Endothelial cell of umbilical vein (primary cell): ENCODE measurements at regions not wholly inside any gene's neighbourhood (a gene's known extent, or its start where the extent isn't known, plus 50 kb on each side); places are given as distances from the start of the nearest gene placed in this dataset.

Experiments
- BruUV-seq: library from RNA; stranded (reverse); fragments of 400-500 nt; replicated peaks from 2 replicates; lab custom pipeline; 2021; lab: Mats Ljungman, UMichigan
- CTCF ChIA-PET: fragments of 300-600, 350-600 bp; sonication (Branson Sonifier 250); formaldehyde crosslinking; loops from one replicate; lab custom pipeline; 2021; ENCODE audit warnings: antibody characterized with exemption, inconsistent platforms; lab: Charles Lee
- POLR2A ChIA-PET: fragments of 300-600, 350-600 bp; sonication (Branson Sonifier 250); formaldehyde crosslinking; loops from one replicate; lab custom pipeline; 2021; ENCODE audit warnings: antibody characterized with exemption, inconsistent platforms; lab: Charles Lee
- DNase-seq: peaks from one replicate; pipeline ENCODE4 v3.0.0-alpha.2; 2011; ENCODE audit warnings: low read depth, low spot score
- FAIRE-seq: peaks from 2 replicates; lab custom pipeline; 2011; peaks lifted over from hg19 to GRCh38; lab: Jason Lieb, UNC
- H2AFZ ChIP-seq: 2 replicates; pipeline ENCODE4 v1.6.0; 2012; ENCODE audit warnings: low read depth, low read length, control low read depth, inconsistent platforms
- H3K27ac ChIP-seq: 2 replicates; pipeline ENCODE4 v1.5.1; 2011; ENCODE audit warnings: low read depth, mild to moderate bottlenecking, control low read depth, low read length, moderate library complexity; ENCODE audit not compliant: insufficient read depth
- H3K27me3 ChIP-seq, 2 experiments: 2 replicates each; pipeline versions ENCODE4 v1.6.0 to v1.6.1; 2011; ENCODE audit warnings: low read length in 2 of 2, mixed read lengths in 1 of 2; ENCODE audit not compliant: control insufficient read depth in 2 of 2, insufficient read depth in 2 of 2
- H3K36me3 ChIP-seq, 2 experiments: 2 replicates in 1 of 2; 3 replicates in 1 of 2; pipeline ENCODE4 v1.5.1; 2011; ENCODE audit warnings: low read length in 2 of 2, mild to moderate bottlenecking in 1 of 2, moderate library complexity in 1 of 2; ENCODE audit not compliant: control insufficient read depth in 2 of 2, insufficient read depth in 2 of 2; ENCODE audit errors: extremely low read depth in 1 of 2
- H3K4me1 ChIP-seq: 3 replicates; pipeline ENCODE4 v1.5.1; 2011; ENCODE audit warnings: mild to moderate bottlenecking, low read length; ENCODE audit not compliant: control insufficient read depth, insufficient read depth; ENCODE audit errors: extremely low read depth
- H3K4me2 ChIP-seq: 2 replicates; pipeline ENCODE4 v1.6.1; 2011; ENCODE audit warnings: low read length, control low read depth, mixed read lengths; ENCODE audit not compliant: insufficient read depth
- H3K4me3 ChIP-seq, 3 experiments: fragments of 200-600 bp in 1 of 3; sonication (generic), shearing (Covaris generic) in 1 of 3; replicated peaks in 1 of 3; 2 replicates each; pipeline ENCODE4 v1.5.1; 2011 to 2016; ENCODE audit warnings: control low read depth in 3 of 3, low read length in 3 of 3, mild to moderate bottlenecking in 2 of 3, inconsistent platforms in 1 of 3, low read depth in 1 of 3, moderate library complexity in 1 of 3; ENCODE audit not compliant: insufficient read depth in 1 of 3
- H3K79me2 ChIP-seq: 2 replicates; pipeline ENCODE4 v1.6.0; 2012; ENCODE audit warnings: low read length, inconsistent platforms; ENCODE audit not compliant: control insufficient read depth, insufficient read depth
- H3K9ac ChIP-seq: replicated peaks from 2 replicates; pipeline ENCODE3; 2011; ENCODE audit warnings: low read length, control low read depth; ENCODE audit not compliant: insufficient read depth; ENCODE audit errors: extremely low read depth
- H3K9me1 ChIP-seq: replicated peaks from 3 replicates; pipeline ENCODE4 v1.6.0; 2011; ENCODE audit warnings: mild to moderate bottlenecking, low read length; ENCODE audit not compliant: control insufficient read depth, insufficient read depth; ENCODE audit errors: extremely low read depth
- H3K9me3 ChIP-seq: replicated peaks from 2 replicates; pipeline ENCODE4 v1.5.1; 2012; ENCODE audit warnings: low read length, inconsistent platforms; ENCODE audit not compliant: control insufficient read depth, insufficient read depth
- H4K20me1 ChIP-seq: replicated peaks from 2 replicates; pipeline ENCODE3; 2011; ENCODE audit warnings: mild to moderate bottlenecking, low read length; ENCODE audit not compliant: control insufficient read depth, insufficient read depth; ENCODE audit errors: extremely low read depth
- EZH2 ChIP-seq: IDR thresholded peaks from 2 replicates; pipeline ENCODE4 v1.6.1; 2012; ENCODE audit warnings: borderline replicate concordance, low read depth, mild to moderate bottlenecking, moderate library complexity, low read length, inconsistent platforms; ENCODE audit not compliant: severe bottlenecking
- FOS ChIP-seq: IDR thresholded peaks from 2 replicates; pipeline ENCODE4 v1.6.1; 2011; ENCODE audit warnings: mild to moderate bottlenecking, low read length, moderate library complexity, borderline replicate concordance; ENCODE audit not compliant: insufficient read depth
- GATA2 ChIP-seq: IDR thresholded peaks from 2 replicates; pipeline ENCODE4 v1.7.0; 2011; ENCODE audit warnings: low read depth, mild to moderate bottlenecking, moderate library complexity, mixed read lengths, low read length; ENCODE audit not compliant: insufficient read length, insufficient read depth
- JUN ChIP-seq: IDR thresholded peaks from 2 replicates; pipeline ENCODE4 v1.6.1; 2011; ENCODE audit warnings: borderline replicate concordance, low read depth; ENCODE audit not compliant: insufficient read length, insufficient read depth
- MAX ChIP-seq: IDR thresholded peaks from 2 replicates; pipeline ENCODE4 v1.6.1; 2011; ENCODE audit not compliant: insufficient read depth, insufficient read length
- MYC ChIP-seq: IDR thresholded peaks from one replicate; pipeline ENCODE4 v1.6.1; 2011; ENCODE audit warnings: mild to moderate bottlenecking, low read depth, low read length
- POLR2A ChIP-seq: IDR thresholded peaks from 2 replicates; pipeline ENCODE4 v1.6.1; 2012; ENCODE audit warnings: low read depth, mild to moderate bottlenecking, control low read depth, low read length
- POLR2AphosphoS5 ChIP-seq: IDR thresholded peaks from 2 replicates; pipeline ENCODE4 v1.6.1; 2012; ENCODE audit warnings: low read depth, mild to moderate bottlenecking, control low read depth, low read length, moderate library complexity; ENCODE audit not compliant: insufficient read depth
- dilution Hi-C: fragments of 300-500 bp; cut with MboI; formaldehyde crosslinking; loops from one replicate; pipeline ENCODE4 v1.15.0; 2019; ENCODE audit warnings: low sequenced_read_pairs; ENCODE audit not compliant: extremely low pct_ligation_motif_present
- intact Hi-C: fragments of 100-400 bp; cut with micrococcal nuclease; formaldehyde crosslinking; loops from one replicate; pipeline ENCODE4 v1.10.0; 2022
- TF ChIP-seq, protein P1 (sequence below), 2 donors: IDR thresholded peaks; 1 replicate in 1 of 2; 2 replicates in 1 of 2; pipeline ENCODE4 v1.5.1; 2011; ENCODE audit warnings: low read length in 2 of 2, mild to moderate bottlenecking in 2 of 2, moderate library complexity in 2 of 2, control low read depth in 1 of 2, inconsistent platforms in 1 of 2, low read depth in 1 of 2; ENCODE audit not compliant: insufficient read depth in 1 of 2; ENCODE audit errors: extremely low read depth in 1 of 2

- FAIRE-seq (peak; percentile 68), DNase-seq (peak; percentile 84)
- TF ChIP-seq EZH2, result no peak
- no peak for TF ChIP-seq JUN
- TF ChIP-seq FOS, result no peak
- TF ChIP-seq MYC, result no peak
- TF ChIP-seq POLR2AphosphoS5, result no peak
- TF ChIP-seq GATA2, result no peak
- TF ChIP-seq, protein P1, sequence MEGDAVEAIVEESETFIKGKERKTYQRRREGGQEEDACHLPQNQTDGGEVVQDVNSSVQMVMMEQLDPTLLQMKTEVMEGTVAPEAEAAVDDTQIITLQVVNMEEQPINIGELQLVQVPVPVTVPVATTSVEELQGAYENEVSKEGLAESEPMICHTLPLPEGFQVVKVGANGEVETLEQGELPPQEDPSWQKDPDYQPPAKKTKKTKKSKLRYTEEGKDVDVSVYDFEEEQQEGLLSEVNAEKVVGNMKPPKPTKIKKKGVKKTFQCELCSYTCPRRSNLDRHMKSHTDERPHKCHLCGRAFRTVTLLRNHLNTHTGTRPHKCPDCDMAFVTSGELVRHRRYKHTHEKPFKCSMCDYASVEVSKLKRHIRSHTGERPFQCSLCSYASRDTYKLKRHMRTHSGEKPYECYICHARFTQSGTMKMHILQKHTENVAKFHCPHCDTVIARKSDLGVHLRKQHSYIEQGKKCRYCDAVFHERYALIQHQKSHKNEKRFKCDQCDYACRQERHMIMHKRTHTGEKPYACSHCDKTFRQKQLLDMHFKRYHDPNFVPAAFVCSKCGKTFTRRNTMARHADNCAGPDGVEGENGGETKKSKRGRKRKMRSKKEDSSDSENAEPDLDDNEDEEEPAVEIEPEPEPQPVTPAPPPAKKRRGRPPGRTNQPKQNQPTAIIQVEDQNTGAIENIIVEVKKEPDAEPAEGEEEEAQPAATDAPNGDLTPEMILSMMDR (IDR thresholded peaks at IDR 0.05; ENCODE audit: extremely low read depth in 1 of 2, insufficient read depth in 1 of 2, low read depth in 1 of 2, low read length in 2 of 2), result no peak
- TF ChIP-seq MAX, result no peak
- no peak for TF ChIP-seq POLR2A
- Histone ChIP-seq H3K4me2 (no peak overlapping the region), H3K4me1 (peaks cover 4% of the 10 kb centered on the region), H2AFZ (no peak overlapping the region), H3K9me3 (no peaks in the 10 kb centered on the region), H3K9ac (no peak overlapping the region), H3K27ac (no peak overlapping the region), H3K4me3 (no peak overlapping the region), H3K27me3 (no peaks in the 10 kb centered on the region), H4K20me1 (no peaks in the 10 kb centered on the region), H3K79me2 (no peaks in the 10 kb centered on the region), H3K36me3 (no peaks in the 10 kb centered on the region), H3K9me1 (no peaks in the 10 kb centered on the region)
- no TSS peak for BruUV-seq
- CTCF ChIA-PET, result interaction anchor here (0.6 to 1.1 kb wide), 2 partner anchors 22 to 490 kb away, joined by 3 read pairs; no protein-coding TSS in a partner anchor
- intact Hi-C loops (no loop called here), dilution Hi-C loops (no loop called here)
- POLR2A ChIA-PET, result interaction anchor here (0.6 kb wide), 1 partner anchor 192 kb away, joined by 3 read pairs; no protein-coding TSS in a partner anchor
Measured at GRCh38 chr5:58268268-58268667, 191.6 kb downstream of the PLK2 start.
